ENCODE measurements at regions not wholly inside any gene's neighbourhood (a gene's known extent, or its start where the extent isn't known, plus 50 kb on each side); places are given as distances from the start of the nearest gene placed in this dataset.

DNA sequence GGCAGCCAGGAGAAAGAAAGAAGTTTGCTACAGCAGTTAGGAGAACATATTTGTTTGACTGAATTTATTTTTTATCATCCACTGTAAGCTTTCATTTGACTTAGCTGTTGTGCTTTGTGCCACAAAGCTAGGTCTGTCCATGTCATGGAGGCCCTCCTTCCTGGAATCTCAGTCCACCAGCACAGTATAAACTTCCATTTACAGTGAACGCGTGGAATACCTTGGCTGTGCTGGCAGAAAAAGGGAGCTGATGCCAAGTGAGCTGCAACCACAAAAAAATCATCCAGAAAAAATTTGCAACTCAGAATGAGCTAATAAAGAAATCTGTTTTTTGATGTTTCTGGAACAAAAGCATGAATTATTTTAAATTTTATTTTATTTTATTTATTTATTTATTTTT is 72.6 kb downstream of the ATP6V1G3 start:
- no peak for TF ChIP-seq EZH2 (IDR thresholded peaks at IDR 0.05; ENCODE audit: insufficient read depth, poor library complexity, severe bottlenecking)
- no peak for TF ChIP-seq EZH2phosphoT487 (IDR thresholded peaks at IDR 0.05; ENCODE audit: insufficient read depth, low read depth)
